ENCODE measurements at regions not wholly inside any gene's neighbourhood (a gene's known extent, or its start where the extent isn't known, plus 50 kb on each side); places are given as distances from the start of the nearest gene placed in this dataset.

- Histone ChIP-seq H3K9me3 (ENCODE audit: control insufficient read depth, insufficient read depth, low read depth, low read length) (no peaks in the 10 kb centered on the region), H3K27me3 (ENCODE audit: control insufficient read depth, insufficient read depth, low read length) (no peaks in the 10 kb centered on the region), H4K20me1 (ENCODE audit: control insufficient read depth, extremely low read depth, insufficient read depth, low read length) (no peaks in the 10 kb centered on the region), H3K4me3 (replicated peaks in 1 of 4; ENCODE audit: control extremely low read depth in 1 of 4, insufficient read depth in 1 of 4, low read depth in 3 of 4, low read length in 4 of 4) (no peak overlapping the region), H2AFZ (ENCODE audit: low read length) (no peak overlapping the region), H3K4me2 (ENCODE audit: extremely low read depth, insufficient read depth, low read length) (no peak overlapping the region), H3K9ac (ENCODE audit: insufficient read depth, low read length) (no peak overlapping the region), H3K36me3 (ENCODE audit: control insufficient read depth, insufficient read depth, low read length) (no peaks in the 10 kb centered on the region), H3K27ac (ENCODE audit: insufficient read depth, low read length) (no peak overlapping the region), H3K4me1 (ENCODE audit: control insufficient read depth, extremely low read depth, insufficient read depth, low read length) (no peaks in the 10 kb centered on the region), H3K79me2 (ENCODE audit: control insufficient read depth, insufficient read depth, low read length) (no peaks in the 10 kb centered on the region)
- TF ChIP-seq CTCF (conservative IDR thresholded peaks at IDR 0.05 in 1 of 2, IDR thresholded peaks at IDR 0.05 in 1 of 2; ENCODE audit: low read depth in 1 of 2, low read length in 2 of 2) = no peak
- TF ChIP-seq EZH2 (IDR thresholded peaks at IDR 0.05; ENCODE audit: low read length, missing control alignments) = no peak
- DNase-seq (ENCODE audit: low read depth in 2 of 2) = no peak
Measured at GRCh38 chr2:236849940-236850339, 235.7 kb upstream of the COPS8 start.

- Histone ChIP-seq H3K27me3 (ENCODE audit: control insufficient read depth, insufficient read depth, low read length) (no peaks in the 10 kb centered on the region), H3K4me3 (replicated peaks in 1 of 4; ENCODE audit: control extremely low read depth in 1 of 4, insufficient read depth in 1 of 4, low read depth in 3 of 4, low read length in 4 of 4) (no peak overlapping the region), H3K4me1 (ENCODE audit: control insufficient read depth, extremely low read depth, insufficient read depth, low read length) (no peaks in the 10 kb centered on the region), H3K27ac (ENCODE audit: insufficient read depth, low read length) (no peak overlapping the region), H2AFZ (ENCODE audit: low read length) (no peak overlapping the region), H3K36me3 (ENCODE audit: control insufficient read depth, insufficient read depth, low read length) (no peaks in the 10 kb centered on the region), H3K9ac (ENCODE audit: insufficient read depth, low read length) (no peak overlapping the region), H4K20me1 (ENCODE audit: control insufficient read depth, extremely low read depth, insufficient read depth, low read length) (no peaks in the 10 kb centered on the region), H3K79me2 (ENCODE audit: control insufficient read depth, insufficient read depth, low read length) (no peaks in the 10 kb centered on the region), H3K9me3 (ENCODE audit: control insufficient read depth, insufficient read depth, low read depth, low read length) (no peaks in the 10 kb centered on the region), H3K4me2 (ENCODE audit: extremely low read depth, insufficient read depth, low read length) (no peak overlapping the region)
- DNase-seq (ENCODE audit: low read depth in 2 of 2) = no peak
- TF ChIP-seq EZH2 (IDR thresholded peaks at IDR 0.05; ENCODE audit: low read length, missing control alignments) (no peak), CTCF (conservative IDR thresholded peaks at IDR 0.05 in 1 of 2, IDR thresholded peaks at IDR 0.05 in 1 of 2; ENCODE audit: low read depth in 1 of 2, low read length in 2 of 2) (no peak)
Measured at GRCh38 chr2:236851187-236851586, 234.5 kb upstream of the COPS8 start.

- DNase-seq (ENCODE audit: low read depth in 2 of 2) = no peak
Measured at GRCh38 chr2:236852100-236852976, 233.4 kb upstream of the COPS8 start.

More at GRCh38 chr2:236852100-236852976, 233.4 kb upstream of the COPS8 start:
- Histone ChIP-seq H3K4me2 (ENCODE audit: extremely low read depth, insufficient read depth, low read length) (no peak overlapping the region), H3K9me3 (ENCODE audit: control insufficient read depth, insufficient read depth, low read depth, low read length) (no peaks in the 10 kb centered on the region), H3K4me1 (ENCODE audit: control insufficient read depth, extremely low read depth, insufficient read depth, low read length) (no peaks in the 10 kb centered on the region), H3K27me3 (ENCODE audit: control insufficient read depth, insufficient read depth, low read length) (no peaks in the 10 kb centered on the region), H3K4me3 (replicated peaks in 1 of 4; ENCODE audit: control extremely low read depth in 1 of 4, insufficient read depth in 1 of 4, low read depth in 3 of 4, low read length in 4 of 4) (no peak overlapping the region), H3K9ac (ENCODE audit: insufficient read depth, low read length) (no peak overlapping the region), H3K27ac (ENCODE audit: insufficient read depth, low read length) (no peak overlapping the region), H4K20me1 (ENCODE audit: control insufficient read depth, extremely low read depth, insufficient read depth, low read length) (no peaks in the 10 kb centered on the region), H3K79me2 (ENCODE audit: control insufficient read depth, insufficient read depth, low read length) (no peaks in the 10 kb centered on the region), H3K36me3 (ENCODE audit: control insufficient read depth, insufficient read depth, low read length) (no peaks in the 10 kb centered on the region), H2AFZ (ENCODE audit: low read length) (no peak overlapping the region)
- TF ChIP-seq EZH2 (IDR thresholded peaks at IDR 0.05; ENCODE audit: low read length, missing control alignments) (no peak), CTCF (conservative IDR thresholded peaks at IDR 0.05 in 1 of 2, IDR thresholded peaks at IDR 0.05 in 1 of 2; ENCODE audit: low read depth in 1 of 2, low read length in 2 of 2) (no peak)

All from fibroblast of lung (primary cell).